Tibial nerve (tissue), 4 donors: ENCODE measurements at regions not wholly inside any gene's neighbourhood (a gene's known extent, or its start where the extent isn't known, plus 50 kb on each side); places are given as distances from the start of the nearest gene placed in this dataset.

Experiments used
- DNase-seq, 2 donors: peaks; one replicate each; pipeline ENCODE4 v3.0.0-alpha.2; 2019; ENCODE audit warnings: low spot score in 2 of 2
- H3K27ac ChIP-seq, 4 donors: fragments of 200-600 bp; sonication (generic) in 3 of 4; one replicate each; pipeline ENCODE4 v1.5.1; 2017 to 2019; ENCODE audit warnings: mild to moderate bottlenecking in 1 of 4
- H3K27me3 ChIP-seq, 2 donors: fragments of 200-600 bp; sonication (generic) in 1 of 2; one replicate each; pipeline versions ENCODE4 v1.5.1 to v1.6.0; 2017 to 2019
- H3K36me3 ChIP-seq, 3 donors: fragments of 200-600 bp; sonication (generic); one replicate each; pipeline ENCODE4 v1.5.1; 2018 to 2019
- H3K4me1 ChIP-seq, 4 donors: fragments of 200-600 bp; sonication (generic) in 3 of 4; one replicate each; pipeline ENCODE4 v1.5.1; 2017 to 2019
- H3K4me3 ChIP-seq, 4 donors: fragments of 200-600 bp; sonication (generic) in 3 of 4; one replicate each; pipeline ENCODE4 v1.5.1; 2017 to 2019; ENCODE audit warnings: mild to moderate bottlenecking in 1 of 4, moderate library complexity in 1 of 4
- H3K9me3 ChIP-seq, 4 donors: fragments of 200-600 bp; sonication (generic) in 3 of 4; one replicate each; pipeline ENCODE4 v1.5.1; 2017 to 2019
- EP300 ChIP-seq, 2 donors: sonication (generic); formaldehyde crosslinking; IDR thresholded peaks; one replicate each; pipeline ENCODE4 v1.6.1; 2017; ENCODE audit warnings: antibody characterized with exemption in 2 of 2, mild to moderate bottlenecking in 1 of 2
- POLR2A ChIP-seq, 2 donors: fragments of 450-650 bp; IDR thresholded peaks; one replicate each; pipeline ENCODE4 v1.6.1; 2017; ENCODE audit warnings: antibody characterized with exemption in 2 of 2, mild to moderate bottlenecking in 2 of 2, moderate library complexity in 2 of 2
- WGBS, 2 donors: methylation state at CpG; one replicate each; pipeline ENCODE4 v1.1.5; 2018; 5-methylcytosine and 5-hydroxymethylcytosine counted together
- TF ChIP-seq, protein P1 (sequence below), 5 experiments: fragments of 200-600 bp in 3 of 5; fragments of 450-650 bp in 2 of 5; sonication (generic) in 3 of 5; IDR thresholded peaks; one replicate each; pipeline ENCODE4 v1.5.1; 2016 to 2019; ENCODE audit warnings: antibody characterized with exemption in 5 of 5, mild to moderate bottlenecking in 3 of 5, moderate library complexity in 2 of 5

DNA sequence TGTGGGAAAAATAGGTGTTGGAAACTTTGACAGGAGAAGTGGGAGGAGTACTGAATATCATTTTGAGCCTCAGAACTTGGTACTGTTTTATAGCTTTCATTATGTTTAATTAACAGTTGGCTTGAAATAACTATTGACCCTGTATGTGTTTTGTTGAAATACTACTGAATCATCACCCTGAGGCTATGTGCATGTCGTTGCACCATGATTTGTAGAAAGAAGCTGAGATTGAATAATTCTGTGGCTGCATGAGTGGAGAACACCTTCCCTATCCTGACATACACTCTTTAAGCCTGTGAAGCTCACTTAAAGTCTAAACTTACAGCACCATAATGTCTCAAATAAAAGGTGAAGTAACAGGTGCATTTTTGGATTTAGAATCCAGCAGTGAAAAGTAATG lies 656.5 kb downstream of the CDY2B start:
- WGBS, 2 donors = 50% methylated on average over 1 of the region's 1 CpG; no CpG with 5 or more reads in 1 of the 2 donors
- no peak for DNase-seq
- no peaks in the 10 kb centered on the region for H3K27me3 ChIP-seq
- TF ChIP-seq POLR2A (IDR thresholded peaks at IDR 0.05) (no peak), EP300 (IDR thresholded peaks at IDR 0.05) (no peak)
- TF ChIP-seq, protein P1, sequence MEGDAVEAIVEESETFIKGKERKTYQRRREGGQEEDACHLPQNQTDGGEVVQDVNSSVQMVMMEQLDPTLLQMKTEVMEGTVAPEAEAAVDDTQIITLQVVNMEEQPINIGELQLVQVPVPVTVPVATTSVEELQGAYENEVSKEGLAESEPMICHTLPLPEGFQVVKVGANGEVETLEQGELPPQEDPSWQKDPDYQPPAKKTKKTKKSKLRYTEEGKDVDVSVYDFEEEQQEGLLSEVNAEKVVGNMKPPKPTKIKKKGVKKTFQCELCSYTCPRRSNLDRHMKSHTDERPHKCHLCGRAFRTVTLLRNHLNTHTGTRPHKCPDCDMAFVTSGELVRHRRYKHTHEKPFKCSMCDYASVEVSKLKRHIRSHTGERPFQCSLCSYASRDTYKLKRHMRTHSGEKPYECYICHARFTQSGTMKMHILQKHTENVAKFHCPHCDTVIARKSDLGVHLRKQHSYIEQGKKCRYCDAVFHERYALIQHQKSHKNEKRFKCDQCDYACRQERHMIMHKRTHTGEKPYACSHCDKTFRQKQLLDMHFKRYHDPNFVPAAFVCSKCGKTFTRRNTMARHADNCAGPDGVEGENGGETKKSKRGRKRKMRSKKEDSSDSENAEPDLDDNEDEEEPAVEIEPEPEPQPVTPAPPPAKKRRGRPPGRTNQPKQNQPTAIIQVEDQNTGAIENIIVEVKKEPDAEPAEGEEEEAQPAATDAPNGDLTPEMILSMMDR (IDR thresholded peaks at IDR 0.05) = no peak
- H3K27ac ChIP-seq = no peak overlapping the region
- no peaks in the 10 kb centered on the region for H3K9me3 ChIP-seq
- no peaks in the 10 kb centered on the region for H3K36me3 ChIP-seq
- H3K4me3 ChIP-seq = no peak overlapping the region
- H3K4me1 ChIP-seq = no peaks in the 10 kb centered on the region

DNA sequence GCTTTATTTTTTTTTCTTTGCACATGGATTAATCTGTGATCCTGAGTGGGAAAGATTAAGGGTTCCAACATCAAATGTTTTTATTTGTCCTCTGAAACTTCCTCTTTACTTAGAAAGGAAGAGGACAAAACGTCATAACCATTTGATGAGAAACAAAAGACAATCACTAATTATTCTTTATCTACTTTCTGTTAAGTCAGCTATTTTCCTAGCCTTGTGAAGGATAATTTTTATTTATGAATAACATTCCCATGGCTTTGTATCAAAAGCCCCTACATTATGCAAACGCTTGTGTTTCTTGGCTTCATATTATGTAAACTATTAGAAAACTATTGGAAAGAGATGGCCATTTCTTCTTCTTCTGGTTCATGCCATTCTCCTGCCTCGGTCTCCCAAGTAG lies 677.6 kb downstream of the CDY2B start:
- 73% methylated on average over 3 of the region's 3 CpGs; no CpG with 5 or more reads in 1 of the 2 donors for WGBS, 2 donors
- TF ChIP-seq, protein P1 (IDR thresholded peaks at IDR 0.05) = no peak
- no peak for TF ChIP-seq POLR2A (IDR thresholded peaks at IDR 0.05)
- no peak for TF ChIP-seq EP300 (IDR thresholded peaks at IDR 0.05)
- H3K27me3 ChIP-seq = no peaks in the 10 kb centered on the region
- no peaks in the 10 kb centered on the region for H3K9me3 ChIP-seq
- H3K27ac ChIP-seq = no peak overlapping the region
- H3K4me1 ChIP-seq = no peaks in the 10 kb centered on the region
- DNase-seq = no peak
- no peak overlapping the region for H3K4me3 ChIP-seq
- H3K36me3 ChIP-seq = no peaks in the 10 kb centered on the region

DNA sequence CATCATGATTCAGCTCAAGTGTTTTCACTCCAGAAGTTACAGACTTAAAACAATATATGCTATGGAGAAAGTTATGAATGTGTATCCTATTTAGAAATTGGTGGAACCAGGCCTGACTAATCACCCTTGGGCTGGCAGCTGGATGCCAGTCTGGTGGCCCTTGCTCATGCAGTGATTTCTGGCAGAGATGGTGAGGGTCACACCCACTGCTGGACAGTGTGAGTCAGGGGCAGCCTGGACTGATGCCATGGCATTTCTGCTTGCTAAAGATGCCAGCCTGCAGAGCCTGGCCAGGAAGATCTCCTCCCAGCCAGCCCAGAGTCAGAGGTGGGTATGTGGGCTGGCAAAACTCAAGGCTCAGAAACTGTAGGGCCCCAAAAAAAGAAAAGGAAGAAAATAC lies 695.7 kb downstream of the CDY2B start:
- no peaks in the 10 kb centered on the region for H3K4me1 ChIP-seq
- no peaks in the 10 kb centered on the region for H3K36me3 ChIP-seq
- no peak overlapping the region for H3K27ac ChIP-seq
- no peak overlapping the region for H3K4me3 ChIP-seq
- no peaks in the 10 kb centered on the region for H3K27me3 ChIP-seq
- H3K9me3 ChIP-seq = no peaks in the 10 kb centered on the region
- TF ChIP-seq POLR2A (IDR thresholded peaks at IDR 0.05) (no peak), EP300 (IDR thresholded peaks at IDR 0.05) (no peak)
- TF ChIP-seq, protein P1 (IDR thresholded peaks at IDR 0.05) = no peak
- DNase-seq = no peak

DNA sequence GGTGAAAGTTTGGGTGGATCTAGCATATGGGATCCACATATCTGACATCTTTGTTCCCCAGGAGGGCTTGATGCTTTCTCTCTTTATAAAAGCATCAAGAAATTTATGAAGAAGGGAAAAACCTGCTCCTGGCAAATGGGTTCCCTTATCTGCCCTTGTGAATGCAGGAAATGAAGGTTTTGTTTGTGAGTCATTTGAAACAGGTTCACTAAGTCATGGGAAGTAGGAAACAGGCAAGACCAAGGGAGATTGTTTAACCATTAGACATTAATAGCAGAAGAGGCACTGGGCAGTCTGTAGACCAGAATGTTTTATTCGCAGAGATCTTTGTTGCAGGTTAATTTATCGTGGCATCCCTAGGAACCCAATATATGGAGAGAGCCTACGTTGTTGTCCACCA lies 713.1 kb downstream of the CDY2B start:
- Histone ChIP-seq H3K27me3 (no peaks in the 10 kb centered on the region), H3K9me3 (no peaks in the 10 kb centered on the region), H3K4me1 (no peaks in the 10 kb centered on the region), H3K36me3 (no peaks in the 10 kb centered on the region), H3K27ac (no peak overlapping the region), H3K4me3 (no peak overlapping the region)
- TF ChIP-seq EP300 (IDR thresholded peaks at IDR 0.05) (no peak), POLR2A (IDR thresholded peaks at IDR 0.05) (no peak)
- TF ChIP-seq, protein P1 (IDR thresholded peaks at IDR 0.05) = no peak
- WGBS, 2 donors = 85% methylated on average over 3 of the region's 3 CpGs; no CpG with 5 or more reads in 1 of the 2 donors
- DNase-seq = no peak

DNA sequence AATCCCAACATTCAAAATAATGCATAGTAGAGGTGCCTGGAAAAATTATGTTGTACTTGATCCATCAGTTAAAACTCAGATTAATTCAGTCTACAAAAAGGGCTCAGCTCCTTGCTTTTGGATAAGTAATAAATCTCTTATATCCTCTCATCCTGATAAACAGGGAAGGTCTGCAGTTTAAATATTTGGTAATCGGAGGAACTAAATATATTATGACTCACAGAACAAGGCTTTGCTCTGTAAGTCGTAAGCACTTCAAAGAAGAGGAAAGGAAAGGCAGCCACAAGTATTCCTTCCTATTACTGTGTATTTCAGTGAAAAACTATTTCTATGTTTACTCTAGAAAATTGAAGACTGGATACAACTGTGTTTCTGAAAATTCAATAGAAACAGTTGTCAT lies 757.9 kb downstream of the CDY2B start:
- WGBS, 2 donors = 73% methylated on average over 2 of the region's 2 CpGs; no CpG with 5 or more reads in 1 of the 2 donors

More for the DNA sequence above, 757.9 kb downstream of the CDY2B start:
- no peaks in the 10 kb centered on the region for H3K9me3 ChIP-seq
- no peak overlapping the region for H3K27ac ChIP-seq
- no peaks in the 10 kb centered on the region for H3K27me3 ChIP-seq
- no peaks in the 10 kb centered on the region for H3K36me3 ChIP-seq
- no peaks in the 10 kb centered on the region for H3K4me1 ChIP-seq
- H3K4me3 ChIP-seq = no peak overlapping the region
- DNase-seq = no peak
- TF ChIP-seq POLR2A (IDR thresholded peaks at IDR 0.05) (no peak), EP300 (IDR thresholded peaks at IDR 0.05) (no peak)
- TF ChIP-seq, protein P1 (IDR thresholded peaks at IDR 0.05) = no peak
